Parathyroid adenoma (tissue), 2 donors: ENCODE measurements at regions not wholly inside any gene's neighbourhood (a gene's known extent, or its start where the extent isn't known, plus 50 kb on each side); places are given as distances from the start of the nearest gene placed in this dataset.
"Not testable (repeated sequence)": the region's sequence is repeated elsewhere in the genome, so short reads cannot be mapped to it uniquely, and the experiment has no call there.

Experiments used
- H2AFZ ChIP-seq: fragments of 300-600 bp; sonication (generic); one replicate; pipeline ENCODE4 v1.7.0; 2017; ENCODE audit warnings: antibody characterized with exemption, mild to moderate bottlenecking
- H3K27ac ChIP-seq: fragments of 300-600 bp; sonication (generic); one replicate; pipeline ENCODE4 v1.7.0; 2017
- H3K27me3 ChIP-seq: fragments of 300-600 bp; sonication (generic); one replicate; pipeline ENCODE4 v1.7.0; 2017; ENCODE audit warnings: low read length; ENCODE audit not compliant: control insufficient read depth, insufficient read depth
- H3K36me3 ChIP-seq: fragments of 300-600 bp; sonication (generic); one replicate; pipeline ENCODE4 v1.7.0; 2017; ENCODE audit warnings: low read length; ENCODE audit not compliant: control insufficient read depth, insufficient read depth
- H3K4me1 ChIP-seq: fragments of 300-600 bp; sonication (generic); one replicate; pipeline ENCODE4 v1.7.0; 2017; ENCODE audit warnings: control low read depth
- H3K4me2 ChIP-seq: fragments of 300-600 bp; sonication (generic); one replicate; pipeline ENCODE4 v1.7.0; 2017; ENCODE audit warnings: low read length
- H3K4me3 ChIP-seq: fragments of 300-600 bp; sonication (generic); one replicate; pipeline ENCODE4 v1.7.0; 2017; ENCODE audit warnings: low read depth, low read length
- H3K79me2 ChIP-seq: fragments of 300-600 bp; sonication (generic); one replicate; pipeline ENCODE4 v1.7.0; 2017; ENCODE audit warnings: control low read depth
- H3K9ac ChIP-seq: fragments of 300-600 bp; sonication (generic); one replicate; pipeline ENCODE4 v1.7.0; 2017; ENCODE audit warnings: mild to moderate bottlenecking
- H3K9me3 ChIP-seq: fragments of 300-600 bp; sonication (generic); one replicate; pipeline ENCODE4 v1.7.0; 2017; ENCODE audit warnings: low read length; ENCODE audit not compliant: control insufficient read depth
- CTCF ChIP-seq: fragments of 300-600 bp; sonication (generic); IDR thresholded peaks from one replicate; pipeline ENCODE4 v1.7.0; 2017; ENCODE audit warnings: antibody characterized with exemption, mild to moderate bottlenecking
- donor health status: primary hyperparathyroidism.

GRCh38 chr6:80488190-80488589 lies 381.7 kb downstream of the BCKDHB start:
- no peak overlapping the region for H2AFZ ChIP-seq
- H3K4me3 ChIP-seq, result no peak overlapping the region
- H3K36me3 ChIP-seq, result no peaks in the 10 kb centered on the region
- no peak for TF ChIP-seq CTCF
- H3K27ac ChIP-seq, result no peak overlapping the region
- no peaks in the 10 kb centered on the region for H3K4me1 ChIP-seq
- no peaks in the 10 kb centered on the region for H3K79me2 ChIP-seq
- no peak overlapping the region for H3K9ac ChIP-seq
- no peak overlapping the region for H3K4me2 ChIP-seq
- H3K9me3 ChIP-seq, result no peaks in the 10 kb centered on the region
- H3K27me3 ChIP-seq, result no peaks in the 10 kb centered on the region

- not testable (repeated sequence) for H3K4me1 ChIP-seq, H3K4me3 ChIP-seq, H3K79me2 ChIP-seq, H3K36me3 ChIP-seq, H3K9ac ChIP-seq, H3K27ac ChIP-seq, H3K27me3 ChIP-seq, H3K4me2 ChIP-seq, H3K9me3 ChIP-seq, H2AFZ ChIP-seq
Measured at GRCh38 chr6:80485494-80485893, 379.0 kb downstream of the BCKDHB start.

- Histone ChIP-seq H3K79me2 (no peaks in the 10 kb centered on the region), H3K36me3 (no peaks in the 10 kb centered on the region), H2AFZ (no peak overlapping the region), H3K27me3 (no peaks in the 10 kb centered on the region), H3K4me2 (no peak overlapping the region), H3K4me1 (no peaks in the 10 kb centered on the region), H3K27ac (no peak overlapping the region), H3K9me3 (no peaks in the 10 kb centered on the region), H3K9ac (no peak overlapping the region), H3K4me3 (no peak overlapping the region)
- no peak for TF ChIP-seq CTCF
Measured at GRCh38 chr6:80482056-80482455, 375.6 kb downstream of the BCKDHB start.

GRCh38 chr6:80480421-80481157 lies 374.1 kb downstream of the BCKDHB start:
- no peak for TF ChIP-seq CTCF
- H3K4me2 ChIP-seq, result no peak overlapping the region
- H3K9me3 ChIP-seq, result no peaks in the 10 kb centered on the region
- H2AFZ ChIP-seq, result no peak overlapping the region
- H3K9ac ChIP-seq, result no peak overlapping the region
- H3K4me3 ChIP-seq, result no peak overlapping the region
- H3K27ac ChIP-seq, result no peak overlapping the region
- no peaks in the 10 kb centered on the region for H3K4me1 ChIP-seq
- H3K79me2 ChIP-seq, result no peaks in the 10 kb centered on the region
- no peaks in the 10 kb centered on the region for H3K27me3 ChIP-seq
- H3K36me3 ChIP-seq, result no peaks in the 10 kb centered on the region

- Histone ChIP-seq H3K4me3 (no peak overlapping the region), H2AFZ (no peak overlapping the region), H3K9me3 (no peaks in the 10 kb centered on the region), H3K4me2 (no peak overlapping the region), H3K79me2 (no peaks in the 10 kb centered on the region), H3K9ac (no peak overlapping the region), H3K27me3 (no peaks in the 10 kb centered on the region), H3K4me1 (no peaks in the 10 kb centered on the region), H3K36me3 (no peaks in the 10 kb centered on the region), H3K27ac (no peak overlapping the region)
- no peak for TF ChIP-seq CTCF
Measured at GRCh38 chr6:80478030-80478429, 371.6 kb downstream of the BCKDHB start.
